ENCODE measurements at regions not wholly inside any gene's neighbourhood (a gene's known extent, or its start where the extent isn't known, plus 50 kb on each side); places are given as distances from the start of the nearest gene placed in this dataset.

- no peak for DNase-seq (ENCODE audit: extremely low read depth in 1 of 2, low read depth in 1 of 2)
Measured at GRCh38 chr11:130707217-130707616, 209.1 kb downstream of the SNX19 start.

DNA sequence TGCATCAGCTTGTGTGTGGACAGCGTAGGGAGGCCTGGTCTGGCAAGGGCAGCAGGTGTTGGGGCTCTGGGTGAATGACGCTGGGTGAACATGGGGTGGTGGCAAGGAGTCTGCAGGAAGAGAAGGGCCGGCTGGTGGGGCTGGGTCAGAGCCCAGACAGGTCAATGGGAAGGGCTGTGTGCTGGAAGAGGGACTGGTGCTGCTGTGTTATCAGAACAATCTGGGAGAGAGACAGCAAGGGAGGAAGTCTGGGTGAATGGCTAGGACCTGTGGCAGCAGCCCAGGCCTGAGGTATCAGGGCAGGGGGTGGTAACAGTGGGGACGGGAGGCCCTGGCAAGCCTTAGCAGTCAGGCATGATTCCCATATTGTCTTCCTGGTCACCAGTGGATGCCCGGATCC is 206.7 kb downstream of the SNX19 start:
- no peak for DNase-seq (ENCODE audit: extremely low read depth in 1 of 2, low read depth in 1 of 2)

DNA sequence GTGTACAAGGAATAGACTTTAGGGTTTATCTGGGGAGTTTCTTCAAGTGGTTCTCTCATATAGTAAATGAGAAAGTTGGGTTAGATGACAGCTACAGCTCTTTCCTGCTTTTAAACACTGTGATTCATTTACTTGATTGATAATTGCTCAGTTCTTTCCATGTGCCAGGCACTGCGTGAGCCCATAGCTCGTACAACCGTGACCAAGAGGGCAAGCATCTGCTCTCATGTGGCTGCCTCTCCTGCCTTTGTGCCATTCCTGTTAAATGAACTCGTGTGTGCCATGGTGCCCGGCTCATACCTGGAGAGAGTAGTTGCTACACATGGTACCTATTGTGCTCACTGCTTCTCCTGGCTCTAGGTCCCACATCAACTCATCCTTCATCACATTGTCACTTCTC is 206.3 kb downstream of the SNX19 start:
- DNase-seq (ENCODE audit: extremely low read depth in 1 of 2, low read depth in 1 of 2), result no peak

DNA sequence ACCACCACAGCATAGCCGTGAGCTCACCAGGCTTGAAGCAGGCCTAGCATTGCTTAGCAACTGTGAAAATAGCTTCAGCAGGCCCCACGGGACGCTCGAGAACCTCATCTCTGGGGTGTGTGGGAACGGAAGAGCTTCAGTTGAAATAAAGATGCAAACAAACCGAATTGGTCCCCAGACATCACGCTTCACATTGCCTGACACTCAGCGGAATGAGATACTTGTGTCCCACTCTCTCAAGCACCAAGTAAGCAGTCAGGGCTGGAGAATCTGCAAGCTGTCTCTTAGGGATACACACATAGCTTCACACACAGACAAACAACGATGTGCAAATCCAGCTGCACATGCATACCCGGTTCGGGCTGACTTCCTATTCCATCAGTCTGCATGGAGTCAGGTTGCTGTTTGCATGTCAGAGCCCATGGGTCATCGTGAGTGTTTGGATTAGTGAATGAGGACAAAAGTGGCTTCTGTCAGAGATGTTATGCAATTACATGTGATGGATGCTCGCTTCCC is 205.7 kb downstream of the SNX19 start:
- DNase-seq (ENCODE audit: extremely low read depth in 1 of 2, low read depth in 1 of 2), result no peak

DNA sequence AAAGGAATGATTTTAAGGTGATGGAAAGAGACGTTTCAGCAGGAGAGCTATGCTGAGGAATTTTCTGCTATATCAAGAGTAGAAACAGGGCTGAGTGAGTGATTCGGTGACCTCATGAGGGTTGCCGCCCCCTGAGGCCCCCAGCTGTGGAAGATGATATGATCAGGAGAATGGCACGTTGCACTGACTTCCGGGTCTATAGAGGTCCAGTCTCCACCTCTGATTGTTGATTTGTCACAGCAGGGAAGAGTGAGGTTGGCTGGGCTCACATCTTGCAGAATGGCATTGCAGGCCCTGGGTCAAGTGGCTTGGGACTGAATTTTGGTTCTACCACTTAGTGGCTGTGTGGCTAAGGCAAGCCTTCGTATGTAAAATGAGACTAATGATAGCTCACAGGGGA is 205.1 kb downstream of the SNX19 start:
- no peak for DNase-seq (ENCODE audit: extremely low read depth in 1 of 2, low read depth in 1 of 2)

DNA sequence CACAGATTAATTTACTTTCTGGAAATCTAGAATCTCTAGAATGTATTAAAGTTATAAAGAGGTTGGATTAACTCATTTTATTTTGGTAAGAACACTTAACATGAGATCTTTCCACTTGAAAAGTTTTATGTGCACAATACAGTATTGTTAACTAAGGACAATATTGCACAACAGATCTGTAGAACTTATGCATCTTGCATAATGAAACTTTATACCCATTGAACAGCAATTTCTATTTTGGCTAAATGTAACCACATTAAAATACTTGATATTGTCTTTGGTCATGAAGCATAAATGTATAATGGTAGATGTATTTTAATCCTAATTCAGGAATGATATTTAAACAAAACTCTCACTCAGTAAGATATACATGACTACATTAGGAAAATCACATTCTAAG is 203.8 kb downstream of the SNX19 start:
- DNase-seq (ENCODE audit: extremely low read depth in 1 of 2, low read depth in 1 of 2), result no peak

- no peak for DNase-seq (ENCODE audit: extremely low read depth in 1 of 2, low read depth in 1 of 2)
Measured at GRCh38 chr11:130715085-130715876, 201.0 kb downstream of the SNX19 start.

DNA sequence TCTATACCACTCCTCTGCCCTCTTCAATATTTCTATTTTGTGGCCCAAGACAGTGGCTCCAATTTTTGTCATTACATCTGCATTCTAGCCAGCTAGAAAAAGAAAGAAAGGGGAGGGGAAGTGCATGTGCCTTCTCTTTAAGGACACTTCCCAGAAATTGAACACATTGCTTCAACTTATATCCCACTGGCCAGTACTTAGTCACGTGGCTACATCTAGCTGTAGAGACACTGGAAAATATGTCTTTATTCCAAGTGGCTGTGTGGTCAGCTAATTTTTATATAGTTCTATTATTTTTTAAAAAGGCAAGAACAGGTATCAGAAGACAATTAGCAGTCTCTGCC is 200.4 kb downstream of the SNX19 start:
- no peak for DNase-seq (ENCODE audit: extremely low read depth in 1 of 2, low read depth in 1 of 2)

GRCh38 chr11:130718120-130718519 is 198.2 kb downstream of the SNX19 start:
- no peak for DNase-seq (ENCODE audit: extremely low read depth in 1 of 2, low read depth in 1 of 2)

- DNase-seq (ENCODE audit: extremely low read depth in 1 of 2, low read depth in 1 of 2), result no peak
Measured at GRCh38 chr11:130719220-130719915, 196.9 kb downstream of the SNX19 start.

GRCh38 chr11:130720232-130721022 is 195.9 kb downstream of the SNX19 start:
- no peak for DNase-seq (ENCODE audit: extremely low read depth in 1 of 2, low read depth in 1 of 2)

- DNase-seq (ENCODE audit: extremely low read depth in 1 of 2, low read depth in 1 of 2), result no peak
Measured at GRCh38 chr11:130721023-130721681, 195.1 kb downstream of the SNX19 start.

DNA sequence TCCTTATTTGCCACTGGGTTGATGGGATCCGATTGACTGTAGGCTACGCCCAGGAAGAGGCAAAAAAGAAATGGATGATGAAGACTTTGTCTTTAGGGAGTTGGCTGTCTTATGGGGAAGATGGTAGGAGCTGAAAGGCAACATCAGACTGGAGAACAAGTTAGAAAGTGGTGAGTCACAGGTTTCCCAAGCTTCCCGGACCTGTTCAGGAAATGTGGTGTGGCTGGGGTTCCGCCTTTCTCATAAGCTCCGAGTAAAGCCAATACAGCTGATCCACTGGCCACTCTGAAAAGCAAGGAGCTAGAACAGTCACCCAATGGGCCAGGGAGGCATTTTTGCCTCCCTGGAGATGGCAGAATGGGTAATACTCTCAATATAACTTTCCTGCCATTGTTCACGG is 194.5 kb downstream of the SNX19 start:
- DNase-seq (ENCODE audit: extremely low read depth in 1 of 2, low read depth in 1 of 2), result no peak

DNA sequence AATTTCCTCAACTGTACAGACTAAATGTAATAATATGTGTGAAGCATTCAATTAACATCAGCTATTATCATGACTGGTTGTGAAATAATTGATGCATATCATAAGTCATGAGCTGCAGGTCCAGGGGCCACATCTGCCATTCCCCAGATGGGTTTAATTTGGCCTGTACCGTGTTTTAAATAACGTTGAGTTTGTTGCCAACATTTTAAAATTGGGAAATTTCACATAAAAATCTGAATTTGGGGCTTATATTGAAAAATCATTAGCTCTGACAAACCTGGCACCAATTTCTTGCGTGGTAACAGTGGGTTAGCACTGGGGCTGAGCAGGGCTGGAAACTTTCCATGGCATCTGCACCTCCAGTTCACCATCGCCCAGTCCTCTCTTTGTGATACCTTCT is 193.9 kb downstream of the SNX19 start:
- no peak for DNase-seq (ENCODE audit: extremely low read depth in 1 of 2, low read depth in 1 of 2)

DNA sequence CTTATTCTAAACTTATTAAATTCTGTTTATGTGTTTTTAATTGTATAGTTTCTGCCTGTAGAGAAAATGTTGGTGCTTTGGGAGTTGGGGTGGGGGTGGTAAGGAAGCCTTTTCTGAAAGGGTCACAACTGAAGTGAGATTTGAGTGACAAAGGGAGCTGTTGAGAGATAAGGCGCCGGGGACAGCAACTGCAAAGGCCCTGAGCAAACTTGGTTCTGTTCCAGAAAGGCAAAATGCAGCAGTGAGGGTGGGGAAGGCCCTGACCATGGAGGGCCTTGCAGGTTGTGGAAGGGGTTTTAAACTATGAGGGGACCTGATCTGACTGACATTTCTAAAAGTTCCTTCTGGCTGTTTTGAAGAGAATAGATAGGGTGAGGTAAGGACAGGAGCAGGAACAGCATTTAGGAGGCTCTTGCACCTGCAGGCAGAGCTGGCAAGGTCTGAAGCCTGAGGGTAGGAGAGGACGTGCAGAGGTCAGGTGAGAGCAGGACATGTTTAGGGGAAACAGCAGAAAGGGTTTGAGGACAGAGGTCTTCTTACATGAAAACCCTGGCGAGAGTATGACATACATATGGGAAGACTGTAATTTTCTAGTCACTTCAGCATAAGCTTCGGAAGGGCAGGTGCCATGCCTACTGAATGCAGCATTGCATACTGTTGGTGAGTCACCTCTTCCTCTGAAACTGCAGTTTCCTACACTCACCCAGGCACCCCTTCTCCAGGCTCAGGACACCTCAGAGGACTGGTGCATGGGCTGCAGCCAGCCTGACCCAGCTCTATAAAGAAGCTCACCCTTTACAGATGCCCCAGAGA is 190.7 kb downstream of the SNX19 start:
- no peak for DNase-seq (ENCODE audit: extremely low read depth in 1 of 2, low read depth in 1 of 2)

GRCh38 chr11:130726234-130727037 is 189.8 kb downstream of the SNX19 start:
- no peak for DNase-seq (ENCODE audit: extremely low read depth in 1 of 2, low read depth in 1 of 2)

- DNase-seq (ENCODE audit: extremely low read depth in 1 of 2, low read depth in 1 of 2), result no peak
Measured at GRCh38 chr11:130727157-130728119, 188.8 kb downstream of the SNX19 start.

Measured in stimulated activated CD8-positive, alpha-beta memory T cell treated with anti-CD3 and anti-CD28 coated beads, Interleukin-7, amount 100 ng/mL, for 48 hours (primary cell).